ENCODE measurements at regions not wholly inside any gene's neighbourhood (a gene's known extent, or its start where the extent isn't known, plus 50 kb on each side); places are given as distances from the start of the nearest gene placed in this dataset.

- no peak for DNase-seq
Observed at GRCh38 chr5:42361315-42361688, 61.9 kb upstream of the GHR start.

- DNase-seq = no peak
Observed at GRCh38 chr5:42366051-42366450, 57.2 kb upstream of the GHR start.

Measured in CD4-positive, alpha-beta T cell treated with Interleukin-4 for 4 hours (primary cell).